GM19455 (cell line): ENCODE measurements at regions not wholly inside any gene's neighbourhood (a gene's known extent, or its start where the extent isn't known, plus 50 kb on each side); places are given as distances from the start of the nearest gene placed in this dataset.

Source experiments
- ATAC-seq: cut with Tn5 transposase; IDR thresholded peaks from one replicate; pipeline ENCODE4 v1.9.1; 2021; ENCODE audit not compliant: unreplicated experiment

- no peak for ATAC-seq
Observed at GRCh38 chr1:168917309-168917708, 188.3 kb upstream of the DPT start.

GRCh38 chr1:168917796-168918195, 188.7 kb upstream of the ATP1B1 start:
- no peak for ATAC-seq

GRCh38 chr1:168918860-168919741, 187.4 kb upstream of the ATP1B1 start:
- ATAC-seq = no peak

DNA sequence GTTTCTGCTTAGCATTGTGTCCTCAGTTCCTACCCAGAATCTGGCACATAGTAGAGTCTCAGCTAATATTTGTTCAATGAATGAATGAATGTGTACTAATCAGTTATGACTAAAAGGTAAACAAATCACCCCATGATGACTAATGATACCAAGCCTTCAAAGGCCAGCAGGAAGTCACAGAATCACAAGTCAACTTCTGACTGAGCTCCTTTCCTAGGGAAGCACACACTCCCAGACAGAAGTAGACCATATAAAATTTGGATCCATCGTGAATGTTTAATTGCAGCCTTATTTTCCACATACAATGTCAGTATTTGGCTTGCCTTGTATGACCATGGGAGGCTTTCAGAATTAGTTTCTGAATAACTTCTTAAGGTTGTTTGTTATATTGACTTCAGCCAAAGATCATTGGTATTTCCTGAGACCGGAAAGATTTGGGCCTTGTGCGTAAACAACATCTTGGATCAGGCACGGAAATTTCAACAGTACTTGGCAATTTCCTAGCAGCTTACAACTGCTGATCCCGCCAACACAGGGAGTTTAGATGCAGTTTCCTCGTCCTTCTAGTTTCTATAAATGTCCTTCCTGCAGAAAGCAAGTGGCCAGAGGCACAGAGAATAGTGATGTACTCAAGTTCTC, 185.9 kb upstream of the ATP1B1 start:
- ATAC-seq = no peak

DNA sequence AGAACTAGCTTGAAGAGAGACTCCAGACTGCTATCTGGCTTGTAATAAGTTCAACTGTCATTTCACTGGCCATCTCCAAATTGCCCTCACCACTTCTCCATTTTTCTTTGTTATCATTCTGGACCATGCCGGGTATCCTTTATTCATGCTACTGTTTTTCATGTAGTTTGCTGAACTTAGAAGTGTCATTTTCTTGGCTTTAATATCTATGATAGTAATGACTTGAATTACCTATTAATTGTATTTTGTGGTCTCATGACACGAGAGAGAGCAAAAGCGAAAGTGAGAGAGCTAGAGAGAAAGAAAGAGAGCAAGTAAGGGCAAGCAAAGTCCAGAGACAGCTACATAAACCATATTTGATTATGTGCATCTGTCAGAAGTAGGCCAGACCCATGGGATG, 184.9 kb upstream of the ATP1B1 start:
- ATAC-seq = peak; percentile 84

- no peak for ATAC-seq
Observed at GRCh38 chr1:168923521-168924136, 182.9 kb upstream of the ATP1B1 start.

- ATAC-seq = no peak
Observed at GRCh38 chr1:168924976-168925375, 181.5 kb upstream of the ATP1B1 start.

GRCh38 chr1:168926236-168926635, 180.3 kb upstream of the ATP1B1 start:
- no peak for ATAC-seq

- ATAC-seq = no peak
Observed at GRCh38 chr1:168932539-168932938, 174.0 kb upstream of the ATP1B1 start.

DNA sequence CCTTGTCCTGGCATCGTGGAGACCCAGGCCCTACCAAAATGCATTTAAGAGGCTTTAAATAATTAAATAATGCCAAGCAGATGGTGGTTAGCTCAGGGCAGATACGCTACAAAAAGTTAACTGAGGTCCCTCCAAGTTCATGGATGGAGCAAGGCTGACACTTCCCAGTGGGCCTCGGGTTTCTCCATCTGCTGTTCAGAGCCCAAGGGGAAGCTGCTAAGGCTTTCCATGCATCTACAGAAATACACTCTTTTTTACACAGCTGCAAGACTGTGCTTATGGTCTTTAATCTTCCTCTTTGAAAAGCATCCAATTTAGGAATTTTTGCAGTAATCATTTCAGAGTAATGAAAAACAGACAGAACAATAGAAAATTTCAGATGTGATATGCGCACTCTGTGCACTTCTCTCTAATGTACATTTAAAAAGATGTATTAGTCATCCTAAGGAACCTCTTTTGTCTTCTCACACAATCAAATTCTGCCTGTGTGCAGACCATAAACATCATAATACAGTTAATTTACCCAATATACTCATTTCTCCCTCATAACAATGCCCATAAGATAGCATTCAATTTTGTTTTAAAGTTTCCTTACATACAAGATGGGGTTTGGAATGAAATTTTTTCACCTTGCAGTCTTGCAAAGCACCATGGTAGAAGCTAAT, 173.2 kb upstream of the ATP1B1 start:
- no peak for ATAC-seq

DNA sequence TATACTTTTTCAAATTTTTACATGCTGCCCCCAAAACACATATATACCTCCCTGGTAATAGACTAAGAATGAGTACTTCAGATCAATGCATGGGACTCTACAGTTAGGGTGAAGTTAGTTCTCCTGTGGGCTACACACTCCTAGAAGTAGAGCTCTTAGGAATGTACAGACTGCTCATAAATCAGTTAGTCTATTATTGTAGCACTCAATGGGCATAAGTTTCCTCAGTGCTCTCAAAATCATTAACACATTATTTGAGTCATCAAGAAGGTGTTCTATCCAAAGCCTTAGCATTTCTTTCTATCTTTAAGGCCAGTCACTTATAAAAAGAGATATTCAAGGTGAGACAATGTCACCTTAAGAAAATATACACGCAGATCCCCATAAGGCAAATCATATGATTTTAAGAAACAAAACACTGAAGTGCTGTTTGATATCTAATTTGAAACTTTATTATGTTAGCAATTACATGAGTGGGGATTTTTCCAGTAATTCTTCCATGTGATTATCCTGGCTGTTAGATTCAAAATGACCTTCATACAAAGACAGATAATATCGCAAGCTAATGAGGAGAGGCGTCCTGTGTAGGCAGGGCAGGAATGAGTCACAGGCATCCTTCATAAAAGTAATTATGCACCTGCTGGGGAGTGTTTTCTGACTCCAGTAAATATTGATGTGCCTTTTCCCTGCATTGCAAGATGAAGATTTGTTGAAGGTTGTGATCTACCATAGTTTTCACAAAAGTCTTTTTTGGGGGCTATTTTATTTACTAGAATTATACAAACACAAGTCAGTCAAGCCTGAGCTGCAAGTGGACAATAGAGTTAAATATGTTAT, 167.2 kb upstream of the ATP1B1 start:
- no peak for ATAC-seq

- no peak for ATAC-seq
Observed at GRCh38 chr1:168939947-168940223, 166.6 kb upstream of the ATP1B1 start.

- ATAC-seq = no peak
Observed at GRCh38 chr1:168941640-168942039, 164.8 kb upstream of the ATP1B1 start.

- ATAC-seq = no peak
Observed at GRCh38 chr1:168942165-168942564, 164.3 kb upstream of the ATP1B1 start.

- no peak for ATAC-seq
Observed at GRCh38 chr1:168945870-168946269, 160.6 kb upstream of the ATP1B1 start.

DNA sequence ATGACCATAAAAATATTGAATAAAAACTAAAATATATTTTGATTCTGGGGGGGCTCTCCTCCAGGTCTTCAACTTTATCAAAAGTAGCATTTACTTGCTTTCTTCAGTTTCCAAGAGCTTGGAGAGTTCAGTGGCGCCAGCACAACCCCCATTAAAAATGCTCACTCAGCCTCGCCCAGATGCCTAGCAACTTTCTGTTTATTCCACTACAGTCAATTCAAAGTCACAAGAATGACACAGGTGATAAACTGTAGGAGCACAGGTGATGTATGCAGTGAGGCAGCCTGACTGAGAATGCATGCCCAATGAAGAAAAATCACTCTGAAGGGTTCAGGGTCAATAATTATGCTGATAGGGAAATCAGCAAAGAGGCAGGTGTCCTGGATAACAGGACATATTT, 159.4 kb upstream of the ATP1B1 start:
- no peak for ATAC-seq

GRCh38 chr1:168949672-168950071, 156.8 kb upstream of the ATP1B1 start:
- no peak for ATAC-seq

GRCh38 chr1:168957818-168958217, 148.7 kb upstream of the ATP1B1 start:
- ATAC-seq = no peak

DNA sequence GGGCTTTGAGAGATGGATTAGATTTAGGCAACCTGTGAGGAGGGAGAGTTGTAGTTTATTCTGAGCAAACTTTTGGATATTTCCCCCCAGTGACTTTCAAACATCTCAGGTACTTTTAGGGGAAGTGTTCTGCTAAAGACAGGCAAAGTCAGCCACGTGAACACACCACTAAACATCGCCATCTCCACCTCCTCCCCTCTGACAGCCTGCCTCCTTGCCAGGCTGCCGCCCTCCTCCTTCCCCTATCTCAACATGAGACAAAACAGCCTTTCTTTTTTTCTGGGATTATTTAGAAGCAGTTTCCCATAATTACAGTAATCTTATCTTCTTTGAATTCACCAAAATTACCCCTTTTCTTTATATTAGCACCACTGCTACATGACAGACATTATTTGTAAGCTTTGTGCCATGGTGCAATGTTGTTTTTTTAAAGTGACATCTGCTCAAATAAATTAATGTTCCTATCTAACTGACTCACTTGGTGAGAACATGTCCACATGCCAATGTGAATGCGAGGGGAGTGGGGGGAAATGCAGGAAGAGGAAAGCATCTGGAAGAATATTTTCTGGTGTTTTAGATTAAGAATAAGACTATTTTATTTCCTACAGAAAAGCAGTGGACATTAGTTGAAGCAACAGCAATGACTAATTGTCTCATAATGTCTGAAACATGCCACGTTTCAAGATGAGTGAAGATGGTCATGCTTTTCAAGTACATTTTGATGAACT, 147.8 kb upstream of the ATP1B1 start:
- no peak for ATAC-seq

- ATAC-seq = no peak
Observed at GRCh38 chr1:168959382-168959781, 147.1 kb upstream of the ATP1B1 start.
